ENCODE measurements at regions not wholly inside any gene's neighbourhood (a gene's known extent, or its start where the extent isn't known, plus 50 kb on each side); places are given as distances from the start of the nearest gene placed in this dataset.

DNA sequence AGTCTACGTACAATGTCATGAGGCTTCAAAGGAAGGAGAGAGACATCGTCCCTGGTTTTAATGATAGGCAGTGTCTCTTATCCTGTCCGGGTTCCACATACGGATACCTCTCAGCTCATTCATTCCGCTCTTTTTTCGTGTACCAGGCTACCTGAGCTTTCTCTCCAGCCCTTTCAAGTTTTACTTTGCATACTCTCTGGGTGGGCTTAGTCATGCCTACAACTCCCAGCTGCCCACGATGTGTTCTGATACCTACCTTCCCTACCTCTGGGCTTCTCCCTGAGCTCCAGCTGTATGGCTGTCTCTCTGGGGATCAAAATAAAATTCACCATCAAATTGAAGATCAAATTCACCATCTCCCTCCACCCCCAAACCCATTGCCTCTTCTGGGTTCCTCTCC lies 354.0 kb upstream of the EEF2KMT start:
- TF ChIP-seq, protein P1, sequence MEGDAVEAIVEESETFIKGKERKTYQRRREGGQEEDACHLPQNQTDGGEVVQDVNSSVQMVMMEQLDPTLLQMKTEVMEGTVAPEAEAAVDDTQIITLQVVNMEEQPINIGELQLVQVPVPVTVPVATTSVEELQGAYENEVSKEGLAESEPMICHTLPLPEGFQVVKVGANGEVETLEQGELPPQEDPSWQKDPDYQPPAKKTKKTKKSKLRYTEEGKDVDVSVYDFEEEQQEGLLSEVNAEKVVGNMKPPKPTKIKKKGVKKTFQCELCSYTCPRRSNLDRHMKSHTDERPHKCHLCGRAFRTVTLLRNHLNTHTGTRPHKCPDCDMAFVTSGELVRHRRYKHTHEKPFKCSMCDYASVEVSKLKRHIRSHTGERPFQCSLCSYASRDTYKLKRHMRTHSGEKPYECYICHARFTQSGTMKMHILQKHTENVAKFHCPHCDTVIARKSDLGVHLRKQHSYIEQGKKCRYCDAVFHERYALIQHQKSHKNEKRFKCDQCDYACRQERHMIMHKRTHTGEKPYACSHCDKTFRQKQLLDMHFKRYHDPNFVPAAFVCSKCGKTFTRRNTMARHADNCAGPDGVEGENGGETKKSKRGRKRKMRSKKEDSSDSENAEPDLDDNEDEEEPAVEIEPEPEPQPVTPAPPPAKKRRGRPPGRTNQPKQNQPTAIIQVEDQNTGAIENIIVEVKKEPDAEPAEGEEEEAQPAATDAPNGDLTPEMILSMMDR (IDR thresholded peaks at IDR 0.05; ENCODE audit: low read depth, low read length) = no peak
- DNase-seq (ENCODE audit: low read depth in 2 of 2) = no peak
- no peak overlapping the region for H3K4me3 ChIP-seq (replicated peaks in 1 of 2; ENCODE audit: low read depth in 2 of 2, low read length in 2 of 2)

DNA sequence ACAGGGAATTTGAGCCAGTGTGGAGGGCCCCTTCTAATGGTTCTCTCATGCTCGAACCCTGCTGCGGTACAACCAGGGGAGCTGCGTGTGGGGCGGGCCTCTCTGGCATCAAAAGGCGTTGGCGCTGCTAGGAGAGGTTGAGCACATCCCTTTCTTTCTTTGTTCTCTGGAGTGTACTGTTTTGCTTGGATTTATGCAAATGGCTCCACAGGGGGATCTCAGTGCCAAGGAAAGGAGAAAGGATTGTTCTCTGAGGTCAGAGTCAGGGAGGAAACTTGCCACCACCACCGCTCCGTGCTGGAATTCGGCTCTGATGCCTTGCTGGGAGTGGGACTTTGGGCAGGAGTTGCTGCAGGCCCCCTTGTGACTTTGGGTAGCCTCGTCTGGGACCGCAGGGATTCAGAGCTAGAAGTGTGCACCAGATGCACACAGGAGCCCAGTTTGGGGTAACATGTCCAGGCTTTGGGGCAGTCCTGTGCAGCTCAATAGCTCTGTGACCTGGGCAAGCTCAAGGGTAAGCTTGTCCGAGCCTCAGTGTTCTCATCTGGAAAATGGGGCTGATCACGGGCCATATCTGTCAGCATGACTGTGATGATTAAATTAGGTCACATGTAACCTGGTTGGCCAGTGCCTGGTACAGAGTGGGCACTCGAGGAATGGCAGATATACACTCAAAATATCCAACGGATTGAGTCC lies 353.0 kb upstream of the EEF2KMT start:
- DNase-seq (ENCODE audit: low read depth in 2 of 2) = no peak
- TF ChIP-seq, protein P1 (IDR thresholded peaks at IDR 0.05; ENCODE audit: low read depth, low read length) = no peak
- no peak overlapping the region for H3K4me3 ChIP-seq (replicated peaks in 1 of 2; ENCODE audit: low read depth in 2 of 2, low read length in 2 of 2)

DNA sequence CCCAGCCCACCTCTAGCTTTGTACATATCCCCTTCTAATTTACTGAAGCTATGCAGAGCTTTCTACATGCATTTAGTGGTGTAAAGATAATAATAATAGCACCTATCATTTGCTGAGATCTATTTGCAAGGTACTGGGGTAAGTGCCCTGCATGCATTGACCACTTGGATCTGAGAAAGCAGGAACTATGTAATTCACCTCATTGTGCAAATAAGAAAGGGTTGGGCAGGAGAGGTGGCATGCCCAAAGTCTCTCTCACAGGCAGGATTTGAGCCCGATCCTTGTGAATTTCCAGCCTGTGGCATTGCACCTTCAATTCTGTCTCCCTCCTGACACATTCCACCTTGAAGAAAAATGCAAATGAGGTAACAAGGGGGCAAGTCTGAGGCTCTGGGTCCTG lies 352.3 kb upstream of the EEF2KMT start:
- no peak for DNase-seq (ENCODE audit: low read depth in 2 of 2)
- no peak overlapping the region for H3K4me3 ChIP-seq (replicated peaks in 1 of 2; ENCODE audit: low read depth in 2 of 2, low read length in 2 of 2)
- TF ChIP-seq, protein P1 (IDR thresholded peaks at IDR 0.05; ENCODE audit: low read depth, low read length) = no peak

DNA sequence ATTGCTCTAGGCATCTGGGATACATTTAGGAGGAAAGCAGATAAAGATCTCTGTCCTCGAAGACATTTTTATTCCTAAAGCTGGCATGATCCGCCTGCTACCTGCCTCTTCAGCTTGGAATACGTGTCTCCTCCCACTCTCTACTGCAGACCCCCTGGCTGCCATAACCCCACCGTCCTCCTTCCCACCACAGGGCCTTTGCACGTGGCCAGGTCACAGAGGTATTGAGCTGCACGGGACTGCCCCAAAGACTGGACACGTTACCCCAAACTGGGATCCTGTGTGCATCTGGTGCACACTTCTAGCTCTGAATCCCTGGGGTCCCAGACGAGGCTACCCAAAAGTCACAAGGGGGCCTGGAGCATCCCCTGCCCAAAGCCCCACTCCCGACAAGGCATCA lies 351.2 kb upstream of the EEF2KMT start:
- TF ChIP-seq, protein P1 (IDR thresholded peaks at IDR 0.05; ENCODE audit: low read depth, low read length) = no peak
- no peak for DNase-seq (ENCODE audit: low read depth in 2 of 2)
- no peak overlapping the region for H3K4me3 ChIP-seq (replicated peaks in 1 of 2; ENCODE audit: low read depth in 2 of 2, low read length in 2 of 2)

DNA sequence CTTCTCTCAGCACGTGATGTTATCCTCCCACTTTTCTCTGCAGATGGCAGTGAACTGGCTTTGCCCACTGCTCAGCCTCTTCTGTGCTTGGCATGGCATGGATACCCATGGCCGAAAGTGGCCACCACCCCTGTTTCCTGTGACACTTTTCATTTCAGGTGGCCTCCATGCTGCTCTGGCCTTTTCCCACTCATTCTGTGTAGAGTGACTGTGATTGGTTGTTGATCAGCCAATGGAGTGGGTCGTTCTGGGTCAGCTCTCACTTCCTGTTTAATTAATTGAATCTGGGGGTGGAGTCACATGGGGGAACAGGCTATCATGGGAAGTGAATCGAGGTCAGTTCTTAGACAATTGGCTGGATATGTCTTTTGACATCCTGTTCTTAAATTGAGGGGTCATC lies 350.1 kb upstream of the EEF2KMT start:
- H3K4me3 ChIP-seq (replicated peaks in 1 of 2; ENCODE audit: low read depth in 2 of 2, low read length in 2 of 2) = no peak overlapping the region
- TF ChIP-seq, protein P1 (IDR thresholded peaks at IDR 0.05; ENCODE audit: low read depth, low read length) = no peak
- DNase-seq (ENCODE audit: low read depth in 2 of 2) = no peak

DNA sequence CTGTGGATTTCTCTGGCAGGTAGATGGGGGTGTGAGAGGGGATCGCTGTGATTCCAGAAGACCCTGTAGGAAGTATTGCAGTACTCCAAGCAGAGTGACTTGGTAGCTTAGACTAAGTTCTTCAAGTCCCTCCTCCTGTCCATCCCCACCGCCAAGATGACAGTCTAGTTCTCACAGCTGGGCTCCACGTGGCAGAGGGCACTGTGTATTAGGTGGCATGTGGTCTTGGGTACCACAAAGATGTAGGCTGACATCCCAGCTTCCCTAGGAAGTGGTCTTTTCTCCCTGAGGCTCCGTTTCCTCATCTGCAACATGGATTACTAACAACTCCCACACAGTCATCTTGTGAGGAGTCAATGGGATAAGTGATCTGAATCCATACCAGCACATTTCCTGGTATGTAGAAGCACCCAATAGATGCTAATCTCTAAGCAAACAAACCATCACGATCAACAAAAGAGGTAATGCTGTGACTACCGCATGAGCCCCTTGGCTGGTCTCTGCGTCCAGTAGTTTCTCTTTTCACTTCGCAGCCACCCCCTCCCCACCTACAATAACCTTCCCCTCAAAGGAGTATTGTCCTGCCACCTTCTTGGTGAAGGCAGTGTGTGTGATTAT lies 349.1 kb upstream of the EEF2KMT start:
- no peak for DNase-seq (ENCODE audit: low read depth in 2 of 2)
- no peak overlapping the region for H3K4me3 ChIP-seq (replicated peaks in 1 of 2; ENCODE audit: low read depth in 2 of 2, low read length in 2 of 2)
- TF ChIP-seq, protein P1 (IDR thresholded peaks at IDR 0.05; ENCODE audit: low read depth, low read length) = no peak
